Peyer's patch (tissue), 4 donors: ENCODE measurements at regions not wholly inside any gene's neighbourhood (a gene's known extent, or its start where the extent isn't known, plus 50 kb on each side); places are given as distances from the start of the nearest gene placed in this dataset.
"Not testable (repeated sequence)": the region's sequence is repeated elsewhere in the genome, so short reads cannot be mapped to it uniquely, and the experiment has no call there.

Experiments used
- POLR2A ChIP-seq, 2 donors: fragments of 450-650 bp; IDR thresholded peaks; one replicate each; pipeline ENCODE4 v1.5.1; 2017; ENCODE audit warnings: antibody characterized with exemption in 2 of 2, mild to moderate bottlenecking in 2 of 2, moderate library complexity in 2 of 2
- TF ChIP-seq, protein P1 (sequence below), 6 experiments: fragments of 450-650 bp in 4 of 6; fragments of 200-600 bp in 2 of 6; sonication (generic) in 1 of 6; IDR thresholded peaks; one replicate each; pipeline ENCODE4 v1.5.1; 2017 to 2019; ENCODE audit warnings: antibody characterized with exemption in 6 of 6, mild to moderate bottlenecking in 3 of 6, moderate library complexity in 1 of 6

DNA sequence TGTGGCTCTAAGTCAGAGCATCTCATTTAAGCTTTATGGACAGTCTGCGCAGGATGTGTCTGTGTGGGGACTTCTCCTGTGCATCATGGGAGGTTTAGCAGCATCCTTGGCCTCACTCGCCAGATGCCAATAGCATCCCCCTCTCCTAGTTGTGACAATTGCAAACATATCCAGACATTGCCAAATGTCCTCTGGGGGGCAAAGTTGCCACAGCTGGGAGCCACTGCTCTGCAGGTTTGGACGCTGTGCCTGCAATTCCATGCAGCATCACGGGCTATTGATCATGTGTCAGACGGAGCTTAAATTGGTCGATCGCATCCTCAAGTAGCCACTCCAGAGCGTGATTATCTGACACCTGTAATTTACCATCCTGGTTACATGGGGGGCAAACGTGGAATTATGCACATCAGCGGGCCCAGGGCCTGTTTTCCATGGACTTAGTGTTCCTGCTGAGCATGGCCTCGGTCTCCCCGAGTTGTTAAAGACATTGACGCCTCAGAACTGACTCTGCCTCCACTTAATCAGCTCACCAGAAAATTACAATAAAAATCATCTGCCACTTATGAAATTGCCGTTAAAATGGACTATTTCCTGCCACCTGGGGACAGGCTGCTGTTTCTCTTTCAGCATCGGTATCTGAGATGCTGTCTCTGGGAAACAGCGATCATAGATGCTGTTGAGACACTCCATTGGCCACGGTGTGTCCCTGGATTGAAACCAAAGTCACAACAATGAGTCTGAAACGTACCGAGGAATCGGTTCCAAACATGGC is 191.9 kb upstream of the SULF2 start:
- TF ChIP-seq POLR2A (IDR thresholded peaks at IDR 0.05): not testable (repeated sequence)
- TF ChIP-seq, protein P1, sequence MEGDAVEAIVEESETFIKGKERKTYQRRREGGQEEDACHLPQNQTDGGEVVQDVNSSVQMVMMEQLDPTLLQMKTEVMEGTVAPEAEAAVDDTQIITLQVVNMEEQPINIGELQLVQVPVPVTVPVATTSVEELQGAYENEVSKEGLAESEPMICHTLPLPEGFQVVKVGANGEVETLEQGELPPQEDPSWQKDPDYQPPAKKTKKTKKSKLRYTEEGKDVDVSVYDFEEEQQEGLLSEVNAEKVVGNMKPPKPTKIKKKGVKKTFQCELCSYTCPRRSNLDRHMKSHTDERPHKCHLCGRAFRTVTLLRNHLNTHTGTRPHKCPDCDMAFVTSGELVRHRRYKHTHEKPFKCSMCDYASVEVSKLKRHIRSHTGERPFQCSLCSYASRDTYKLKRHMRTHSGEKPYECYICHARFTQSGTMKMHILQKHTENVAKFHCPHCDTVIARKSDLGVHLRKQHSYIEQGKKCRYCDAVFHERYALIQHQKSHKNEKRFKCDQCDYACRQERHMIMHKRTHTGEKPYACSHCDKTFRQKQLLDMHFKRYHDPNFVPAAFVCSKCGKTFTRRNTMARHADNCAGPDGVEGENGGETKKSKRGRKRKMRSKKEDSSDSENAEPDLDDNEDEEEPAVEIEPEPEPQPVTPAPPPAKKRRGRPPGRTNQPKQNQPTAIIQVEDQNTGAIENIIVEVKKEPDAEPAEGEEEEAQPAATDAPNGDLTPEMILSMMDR (IDR thresholded peaks at IDR 0.05): not testable (repeated sequence)
